ENCODE measurements at regions not wholly inside any gene's neighbourhood (a gene's known extent, or its start where the extent isn't known, plus 50 kb on each side); places are given as distances from the start of the nearest gene placed in this dataset.

GRCh38 chr12:54711669-54712068 lies 63.5 kb upstream of the DCD start:
- no peak for DNase-seq

- no peak for DNase-seq
These were observed 60.7 kb upstream of the DCD start for GRCh38 chr12:54708826-54709225.

DNA sequence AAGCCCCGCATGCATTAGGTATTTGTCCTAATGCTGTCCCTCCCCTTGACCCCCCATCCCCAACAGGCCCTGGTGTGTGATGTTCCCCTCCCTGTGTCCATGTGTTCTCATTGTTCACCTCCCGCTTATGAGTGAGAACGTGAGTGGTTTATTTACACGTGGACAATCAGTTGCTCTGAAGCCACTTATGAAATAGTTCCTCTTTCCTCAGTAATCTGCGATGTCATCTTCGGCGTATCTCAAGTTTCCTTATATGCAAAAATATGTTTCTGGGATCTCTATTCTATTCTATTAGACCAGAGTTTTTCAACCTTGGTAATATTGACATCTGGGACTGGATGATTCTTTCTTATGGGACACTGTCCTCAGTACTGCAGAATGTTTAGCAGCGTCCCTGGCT lies 56.0 kb upstream of the DCD start:
- DNase-seq, result no peak

DNA sequence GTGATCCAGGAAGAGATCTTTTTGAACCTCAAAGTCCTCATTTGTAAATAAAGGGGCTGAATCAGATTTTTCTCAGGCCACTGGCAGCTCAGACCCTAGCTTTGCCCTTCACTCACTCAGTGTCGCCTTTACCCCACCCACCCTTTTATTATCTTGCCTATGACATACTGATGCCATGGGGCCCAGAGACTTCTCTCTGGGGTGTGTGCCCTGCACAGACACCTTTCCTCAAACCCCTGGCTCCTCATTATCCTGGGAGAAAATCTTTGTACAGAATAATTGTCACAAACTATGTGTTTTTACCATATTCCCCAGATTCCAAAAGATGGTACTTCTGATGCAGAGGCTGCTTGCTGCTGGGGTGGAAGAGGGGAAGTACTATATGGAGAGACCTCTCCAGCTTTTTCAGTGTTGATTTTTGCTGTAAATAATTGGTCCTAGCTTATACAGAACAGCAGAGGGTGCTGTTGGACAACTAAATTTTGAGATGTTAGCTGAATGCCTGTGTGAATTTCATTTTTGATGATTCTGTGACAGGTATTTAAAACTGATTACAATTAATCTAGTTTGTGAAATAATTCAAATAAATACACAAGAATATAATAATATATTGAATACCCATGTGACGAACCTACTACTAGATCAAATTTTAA lies 53.9 kb upstream of the DCD start:
- DNase-seq, result peak in 4 of 5 donors; percentile 3 to 36 (median 20)

- DNase-seq, result no peak
These were observed 52.7 kb upstream of the DCD start for GRCh38 chr12:54700849-54701248.

- no peak for DNase-seq
These were observed 52.1 kb upstream of the DCD start for GRCh38 chr12:54700301-54700700.
